ENCODE measurements at regions not wholly inside any gene's neighbourhood (a gene's known extent, or its start where the extent isn't known, plus 50 kb on each side); places are given as distances from the start of the nearest gene placed in this dataset.

DNA sequence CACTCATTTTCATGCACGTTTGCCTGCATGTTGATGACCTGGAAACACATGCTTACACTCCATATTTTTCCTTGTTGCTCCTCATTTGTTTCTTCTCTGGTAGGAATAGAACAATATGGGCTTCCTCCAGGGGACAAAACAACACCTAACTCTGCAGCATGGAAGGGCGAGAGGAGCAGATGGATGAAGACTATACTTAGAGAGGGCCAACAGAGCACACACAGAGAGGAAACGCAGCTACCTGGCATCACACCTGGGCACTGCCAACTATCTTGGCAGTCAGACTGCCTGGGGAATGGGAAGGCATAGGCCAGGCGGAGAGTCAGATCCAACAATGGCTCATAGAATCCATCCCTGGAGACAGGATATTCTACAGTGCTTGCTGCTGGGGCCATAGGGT is 290.9 kb downstream of the CD83 start:
- no peak overlapping the region for H3K9ac ChIP-seq (ENCODE audit: low read length)
- no peaks in the 10 kb centered on the region for H3K9me2 ChIP-seq (replicated peaks; ENCODE audit: insufficient read depth, low read length)
- H3K4me3 ChIP-seq (ENCODE audit: low read length): no peak overlapping the region
- no peaks in the 10 kb centered on the region for H3K36me3 ChIP-seq (replicated peaks; ENCODE audit: insufficient read depth, low read length)
- H3K27ac ChIP-seq (ENCODE audit: low read length): no peak overlapping the region
- no peak overlapping the region for H2AFZ ChIP-seq (ENCODE audit: low read length)
- H3K79me2 ChIP-seq (ENCODE audit: low read length): no peaks in the 10 kb centered on the region
- DNase-seq: no peak
- TF ChIP-seq, protein P1, sequence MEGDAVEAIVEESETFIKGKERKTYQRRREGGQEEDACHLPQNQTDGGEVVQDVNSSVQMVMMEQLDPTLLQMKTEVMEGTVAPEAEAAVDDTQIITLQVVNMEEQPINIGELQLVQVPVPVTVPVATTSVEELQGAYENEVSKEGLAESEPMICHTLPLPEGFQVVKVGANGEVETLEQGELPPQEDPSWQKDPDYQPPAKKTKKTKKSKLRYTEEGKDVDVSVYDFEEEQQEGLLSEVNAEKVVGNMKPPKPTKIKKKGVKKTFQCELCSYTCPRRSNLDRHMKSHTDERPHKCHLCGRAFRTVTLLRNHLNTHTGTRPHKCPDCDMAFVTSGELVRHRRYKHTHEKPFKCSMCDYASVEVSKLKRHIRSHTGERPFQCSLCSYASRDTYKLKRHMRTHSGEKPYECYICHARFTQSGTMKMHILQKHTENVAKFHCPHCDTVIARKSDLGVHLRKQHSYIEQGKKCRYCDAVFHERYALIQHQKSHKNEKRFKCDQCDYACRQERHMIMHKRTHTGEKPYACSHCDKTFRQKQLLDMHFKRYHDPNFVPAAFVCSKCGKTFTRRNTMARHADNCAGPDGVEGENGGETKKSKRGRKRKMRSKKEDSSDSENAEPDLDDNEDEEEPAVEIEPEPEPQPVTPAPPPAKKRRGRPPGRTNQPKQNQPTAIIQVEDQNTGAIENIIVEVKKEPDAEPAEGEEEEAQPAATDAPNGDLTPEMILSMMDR (IDR thresholded peaks at IDR 0.05; ENCODE audit: low read length): no peak
- no peak for TF ChIP-seq EZH2 (optimal IDR thresholded peaks at IDR 0.05; ENCODE audit: low read depth, low read length)
- TF ChIP-seq EZH2phosphoT487 (IDR thresholded peaks at IDR 0.05; ENCODE audit: low read length): no peak
- no peaks in the 10 kb centered on the region for H4K20me1 ChIP-seq (ENCODE audit: insufficient read depth, low read length)
- no peaks in the 10 kb centered on the region for H3K9me3 ChIP-seq (replicated peaks; ENCODE audit: insufficient read depth, low read length)
- no peaks in the 10 kb centered on the region for H3K27me3 ChIP-seq (replicated peaks; ENCODE audit: insufficient read depth, low read length)
- no peaks in the 10 kb centered on the region for H3F3A ChIP-seq (ENCODE audit: insufficient read depth, low read length)
- H3K4me1 ChIP-seq (ENCODE audit: low read length): no peaks in the 10 kb centered on the region
- no peak overlapping the region for H3K4me2 ChIP-seq (ENCODE audit: low read depth, low read length)

DNA sequence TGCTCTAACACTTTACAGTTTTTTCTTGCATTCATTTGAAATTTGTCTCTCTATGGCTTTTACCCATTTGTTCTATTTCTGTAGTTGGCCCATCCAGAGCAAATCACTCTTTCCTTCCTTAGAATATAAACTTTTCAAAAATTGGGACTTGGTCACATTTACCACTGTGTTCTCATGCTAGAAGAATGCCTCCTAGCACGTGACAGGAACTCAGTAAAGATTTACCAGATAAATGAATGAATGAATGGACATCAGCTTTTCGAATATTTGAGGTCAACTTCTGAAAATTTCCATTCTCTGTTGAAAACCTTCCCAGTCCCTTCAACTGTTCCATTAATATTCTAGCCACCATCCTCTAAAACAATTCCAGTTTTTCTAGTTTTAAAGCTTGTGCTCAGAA is 294.5 kb downstream of the CD83 start:
- no peak overlapping the region for H3K4me2 ChIP-seq (ENCODE audit: low read depth, low read length)
- no peaks in the 10 kb centered on the region for H4K20me1 ChIP-seq (ENCODE audit: insufficient read depth, low read length)
- no peaks in the 10 kb centered on the region for H3K9me2 ChIP-seq (replicated peaks; ENCODE audit: insufficient read depth, low read length)
- H3F3A ChIP-seq (ENCODE audit: insufficient read depth, low read length): no peaks in the 10 kb centered on the region
- no peak for DNase-seq
- TF ChIP-seq EZH2phosphoT487 (IDR thresholded peaks at IDR 0.05; ENCODE audit: low read length) (no peak), EZH2 (optimal IDR thresholded peaks at IDR 0.05; ENCODE audit: low read depth, low read length) (no peak)
- TF ChIP-seq, protein P1 (IDR thresholded peaks at IDR 0.05; ENCODE audit: low read length): no peak
- H3K9me3 ChIP-seq (replicated peaks; ENCODE audit: insufficient read depth, low read length): no peaks in the 10 kb centered on the region
- H2AFZ ChIP-seq (ENCODE audit: low read length): no peak overlapping the region
- H3K27ac ChIP-seq (ENCODE audit: low read length): no peak overlapping the region
- no peaks in the 10 kb centered on the region for H3K4me1 ChIP-seq (ENCODE audit: low read length)
- H3K9ac ChIP-seq (ENCODE audit: low read length): no peak overlapping the region
- no peaks in the 10 kb centered on the region for H3K27me3 ChIP-seq (replicated peaks; ENCODE audit: insufficient read depth, low read length)
- no peaks in the 10 kb centered on the region for H3K36me3 ChIP-seq (replicated peaks; ENCODE audit: insufficient read depth, low read length)
- H3K79me2 ChIP-seq (ENCODE audit: low read length): no peaks in the 10 kb centered on the region
- no peak overlapping the region for H3K4me3 ChIP-seq (ENCODE audit: low read length)

DNA sequence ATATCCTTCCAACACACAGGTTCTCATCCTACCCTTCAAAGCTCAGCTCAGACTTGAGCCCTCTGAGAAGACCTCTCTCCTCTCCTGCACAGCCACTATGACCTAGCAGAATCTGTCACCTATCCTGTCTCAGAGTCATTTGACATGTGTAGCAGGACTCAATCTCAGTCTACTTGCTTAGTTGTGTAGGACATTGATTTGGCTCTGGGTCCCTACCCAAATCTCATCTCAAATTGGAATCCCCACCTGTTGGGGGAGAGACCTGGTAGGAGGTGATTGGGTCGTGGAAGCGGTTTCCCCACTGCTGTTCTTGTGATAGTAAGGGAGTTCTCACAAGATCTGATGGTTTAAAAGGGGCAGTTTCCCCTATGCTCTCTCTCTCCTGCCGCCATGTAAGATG is 297.9 kb downstream of the CD83 start:
- no peaks in the 10 kb centered on the region for H3K9me2 ChIP-seq (replicated peaks; ENCODE audit: insufficient read depth, low read length)
- no peaks in the 10 kb centered on the region for H3K4me1 ChIP-seq (ENCODE audit: low read length)
- H3K9me3 ChIP-seq (replicated peaks; ENCODE audit: insufficient read depth, low read length): no peaks in the 10 kb centered on the region
- no peak overlapping the region for H3K27ac ChIP-seq (ENCODE audit: low read length)
- H3K4me2 ChIP-seq (ENCODE audit: low read depth, low read length): no peak overlapping the region
- no peak overlapping the region for H2AFZ ChIP-seq (ENCODE audit: low read length)
- no peaks in the 10 kb centered on the region for H3K27me3 ChIP-seq (replicated peaks; ENCODE audit: insufficient read depth, low read length)
- TF ChIP-seq, protein P1 (IDR thresholded peaks at IDR 0.05; ENCODE audit: low read length): no peak
- TF ChIP-seq EZH2phosphoT487 (IDR thresholded peaks at IDR 0.05; ENCODE audit: low read length) (no peak), EZH2 (optimal IDR thresholded peaks at IDR 0.05; ENCODE audit: low read depth, low read length) (no peak)
- no peak for DNase-seq
- no peaks in the 10 kb centered on the region for H3K36me3 ChIP-seq (replicated peaks; ENCODE audit: insufficient read depth, low read length)
- H3K79me2 ChIP-seq (ENCODE audit: low read length): no peaks in the 10 kb centered on the region
- no peak overlapping the region for H3K9ac ChIP-seq (ENCODE audit: low read length)
- no peaks in the 10 kb centered on the region for H3F3A ChIP-seq (ENCODE audit: insufficient read depth, low read length)
- no peak overlapping the region for H3K4me3 ChIP-seq (ENCODE audit: low read length)
- H4K20me1 ChIP-seq (ENCODE audit: insufficient read depth, low read length): no peaks in the 10 kb centered on the region

Measured in MM.1S (cell line).